ENCODE measurements at regions not wholly inside any gene's neighbourhood (a gene's known extent, or its start where the extent isn't known, plus 50 kb on each side); places are given as distances from the start of the nearest gene placed in this dataset.

DNA sequence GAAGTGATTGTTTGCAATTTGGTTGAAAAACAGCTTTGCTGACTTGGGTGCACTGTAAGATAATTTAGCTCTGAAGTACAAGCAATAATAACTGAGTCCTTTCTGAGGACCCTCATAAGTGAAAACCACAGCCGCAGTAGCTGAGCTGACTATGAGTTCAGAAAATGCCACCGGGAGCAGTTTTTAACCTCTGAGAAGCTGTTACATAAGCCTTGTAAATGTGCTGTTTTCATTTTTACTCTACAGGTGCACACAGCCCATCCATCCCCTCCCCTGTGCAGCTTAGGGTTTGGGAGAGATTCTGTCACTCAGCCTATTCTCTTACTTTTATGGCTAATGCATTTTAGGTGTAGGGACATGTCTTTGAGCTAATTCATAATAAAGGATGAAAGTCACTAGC lies 255.5 kb upstream of the C11orf87 start:
- no peaks in the 10 kb centered on the region for H3K9me3 Mint-ChIP-seq
- no peak for ATAC-seq (replicated peaks in 1 of 2)
- H3K27ac Mint-ChIP-seq = no peak overlapping the region
- H3K27me3 Mint-ChIP-seq (ENCODE audit: low read depth) = no peaks in the 10 kb centered on the region
- H3K4me3 Mint-ChIP-seq = no peak overlapping the region
- no peaks in the 10 kb centered on the region for H3K36me3 Mint-ChIP-seq (ENCODE audit: insufficient read depth in 2 of 2)
- no peak for DNase-seq
- H3K4me1 Mint-ChIP-seq (ENCODE audit: low read depth) = no peaks in the 10 kb centered on the region

DNA sequence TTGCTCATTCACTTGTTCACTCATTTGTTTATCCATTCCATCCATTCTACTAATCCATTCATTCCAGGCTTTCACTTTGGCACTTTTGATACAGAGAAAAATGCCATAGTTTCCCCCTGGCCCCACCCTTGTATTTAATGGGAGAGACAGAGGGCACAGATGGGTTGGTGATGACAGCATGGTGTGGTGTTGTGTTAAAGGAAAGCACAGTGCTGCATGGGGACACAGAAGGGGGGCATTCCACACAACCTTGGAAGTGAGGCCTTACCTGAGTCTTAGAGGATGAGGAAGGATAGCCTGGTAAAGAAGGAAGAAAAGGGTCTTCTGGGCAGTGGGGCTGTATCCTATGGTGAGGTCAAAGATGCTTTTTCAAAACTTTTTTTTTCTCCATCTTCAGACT lies 248.5 kb upstream of the C11orf87 start:
- DNase-seq (no peak), ATAC-seq (replicated peaks in 1 of 2) (no peak)
- no peaks in the 10 kb centered on the region for H3K9me3 Mint-ChIP-seq
- H3K27me3 Mint-ChIP-seq (ENCODE audit: low read depth) = no peaks in the 10 kb centered on the region
- H3K36me3 Mint-ChIP-seq (ENCODE audit: insufficient read depth in 2 of 2) = no peaks in the 10 kb centered on the region
- no peak overlapping the region for H3K4me3 Mint-ChIP-seq
- H3K27ac Mint-ChIP-seq = no peak overlapping the region
- H3K4me1 Mint-ChIP-seq (ENCODE audit: low read depth) = no peaks in the 10 kb centered on the region

DNA sequence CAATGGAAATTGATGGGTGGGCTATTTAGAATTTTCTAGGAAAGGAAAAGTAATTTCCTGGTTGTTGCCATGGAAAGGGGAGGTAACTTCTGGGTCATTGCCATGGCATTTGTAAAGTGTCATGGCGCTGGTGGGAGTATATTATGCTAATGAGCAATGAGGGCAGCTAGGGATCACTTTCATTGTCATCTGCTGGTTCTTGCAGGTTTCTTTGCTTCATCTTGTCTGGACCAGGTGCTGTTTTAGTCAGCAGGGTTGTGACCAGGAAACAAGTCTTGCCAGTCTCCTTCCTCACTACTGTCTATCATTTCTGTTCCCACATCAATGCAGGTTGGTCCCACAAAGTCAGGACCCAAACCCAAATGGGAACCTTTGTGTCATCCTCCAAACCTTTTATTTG lies 237.6 kb upstream of the C11orf87 start:
- Mint-ChIP-seq H3K9me3 (no peaks in the 10 kb centered on the region), H3K36me3 (ENCODE audit: insufficient read depth in 2 of 2) (no peaks in the 10 kb centered on the region), H3K4me3 (no peak overlapping the region), H3K27ac (no peak overlapping the region), H3K4me1 (ENCODE audit: low read depth) (no peaks in the 10 kb centered on the region), H3K27me3 (ENCODE audit: low read depth) (no peaks in the 10 kb centered on the region)
- ATAC-seq (replicated peaks in 1 of 2) (no peak), DNase-seq (no peak)

DNA sequence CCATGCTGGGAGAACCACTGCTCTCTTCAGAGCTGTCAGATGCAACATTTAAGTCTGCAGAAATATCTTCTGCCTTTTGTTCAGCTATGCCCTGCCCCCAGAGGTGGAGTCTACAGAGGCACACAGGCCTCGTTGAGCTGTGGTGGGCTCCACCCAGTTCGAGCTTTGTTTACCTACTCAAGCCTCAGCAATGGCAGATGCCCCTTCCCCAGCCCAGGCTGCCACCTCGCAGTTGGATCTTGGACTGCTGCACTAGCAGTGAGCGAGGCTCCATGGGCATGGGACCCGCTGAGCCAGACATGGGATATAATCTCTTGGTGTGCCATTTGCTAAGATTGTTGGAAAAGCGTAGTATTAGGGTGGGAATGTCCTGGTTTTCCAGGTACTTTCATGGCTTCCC lies 229.1 kb upstream of the C11orf87 start:
- Mint-ChIP-seq H3K27ac (no peak overlapping the region), H3K4me3 (no peak overlapping the region), H3K4me1 (ENCODE audit: low read depth) (no peaks in the 10 kb centered on the region), H3K9me3 (peaks cover 16 to 17% of the 10 kb centered on the region in 2 donors), H3K36me3 (ENCODE audit: insufficient read depth in 2 of 2) (peaks cover 4 to 5% of the 10 kb centered on the region in 2 donors), H3K27me3 (ENCODE audit: low read depth) (no peaks in the 10 kb centered on the region)
- ATAC-seq (replicated peaks in 1 of 2) = no peak
- no peak for DNase-seq

DNA sequence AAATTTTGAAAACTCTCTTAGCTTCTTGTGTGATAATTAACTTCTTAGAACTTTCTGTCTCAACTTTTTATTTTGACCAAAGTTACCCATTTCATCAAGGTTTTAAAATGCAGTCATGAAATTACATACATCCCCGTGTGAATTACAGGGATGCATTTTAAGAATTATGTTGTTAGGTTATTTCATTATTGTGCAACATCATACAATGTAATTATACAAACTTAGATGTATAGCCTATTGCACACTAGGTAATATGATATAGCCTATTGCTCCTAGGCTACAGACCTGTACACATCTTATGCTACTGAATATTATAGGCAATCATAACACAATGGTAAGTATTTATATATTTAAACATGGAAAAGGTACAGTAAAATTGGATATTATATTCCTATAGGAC lies 228.1 kb upstream of the C11orf87 start:
- no peak for ATAC-seq (replicated peaks in 1 of 2)
- no peak overlapping the region for H3K4me3 Mint-ChIP-seq
- H3K27ac Mint-ChIP-seq = no peak overlapping the region
- no peaks in the 10 kb centered on the region for H3K27me3 Mint-ChIP-seq (ENCODE audit: low read depth)
- H3K36me3 Mint-ChIP-seq (ENCODE audit: insufficient read depth in 2 of 2) = peaks cover 4 to 5% of the 10 kb centered on the region in 2 donors
- peaks cover 16 to 17% of the 10 kb centered on the region in 2 donors for H3K9me3 Mint-ChIP-seq
- DNase-seq = no peak
- no peaks in the 10 kb centered on the region for H3K4me1 Mint-ChIP-seq (ENCODE audit: low read depth)

DNA sequence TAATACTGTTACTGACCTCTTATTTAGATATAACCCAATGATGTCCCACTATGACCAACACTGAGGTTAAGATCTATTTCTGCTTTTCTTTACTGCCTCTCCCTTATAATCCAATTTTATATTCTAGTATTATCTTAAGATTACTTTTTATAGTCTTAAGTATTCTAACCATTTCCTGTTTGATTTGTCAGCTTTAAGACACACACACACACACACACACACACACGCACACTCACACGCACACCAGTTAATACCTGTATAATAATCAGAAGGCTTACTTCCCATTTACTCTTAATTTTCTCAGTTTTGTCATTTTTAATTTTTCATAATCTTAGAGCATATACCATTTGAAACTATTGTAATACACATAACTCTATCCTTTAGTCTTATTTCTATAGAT lies 226.0 kb upstream of the C11orf87 start:
- Mint-ChIP-seq H3K27ac (no peak overlapping the region), H3K36me3 (ENCODE audit: insufficient read depth in 2 of 2) (peaks cover 4 to 7% of the 10 kb centered on the region in 2 donors), H3K27me3 (ENCODE audit: low read depth) (no peaks in the 10 kb centered on the region), H3K9me3 (peaks cover 13 to 16% of the 10 kb centered on the region in 2 donors), H3K4me1 (ENCODE audit: low read depth) (no peaks in the 10 kb centered on the region), H3K4me3 (no peak overlapping the region)
- DNase-seq (no peak), ATAC-seq (replicated peaks in 1 of 2) (no peak)

DNA sequence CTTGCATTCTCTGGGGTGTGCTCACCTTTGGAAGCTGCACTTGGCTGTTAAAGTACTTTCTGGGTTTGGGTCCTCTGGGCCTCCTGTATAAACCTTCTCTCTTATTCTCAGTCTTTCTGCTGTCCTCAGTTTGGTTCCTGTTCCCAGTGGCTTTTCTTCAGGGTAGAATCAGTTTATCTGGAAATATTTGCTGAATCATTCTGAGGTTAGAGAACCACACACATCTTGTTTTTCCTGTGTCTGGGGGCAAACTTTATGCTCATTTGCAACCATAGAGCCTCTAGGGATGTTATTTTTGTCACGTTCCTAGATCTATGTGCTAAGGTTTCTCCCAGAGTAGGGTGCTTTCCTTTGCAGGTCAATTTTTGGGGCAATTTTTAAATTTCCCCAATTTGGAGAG lies 224.3 kb upstream of the C11orf87 start:
- H3K4me1 Mint-ChIP-seq (ENCODE audit: low read depth) = no peaks in the 10 kb centered on the region
- no peak overlapping the region for H3K27ac Mint-ChIP-seq
- no peaks in the 10 kb centered on the region for H3K27me3 Mint-ChIP-seq (ENCODE audit: low read depth)
- H3K9me3 Mint-ChIP-seq = peaks cover 4 to 7% of the 10 kb centered on the region in 2 donors
- DNase-seq = no peak
- H3K36me3 Mint-ChIP-seq (ENCODE audit: insufficient read depth in 2 of 2) = peaks cover 0 to 2% of the 10 kb centered on the region in 2 donors
- no peak overlapping the region for H3K4me3 Mint-ChIP-seq
- ATAC-seq (replicated peaks in 1 of 2) = no peak

DNA sequence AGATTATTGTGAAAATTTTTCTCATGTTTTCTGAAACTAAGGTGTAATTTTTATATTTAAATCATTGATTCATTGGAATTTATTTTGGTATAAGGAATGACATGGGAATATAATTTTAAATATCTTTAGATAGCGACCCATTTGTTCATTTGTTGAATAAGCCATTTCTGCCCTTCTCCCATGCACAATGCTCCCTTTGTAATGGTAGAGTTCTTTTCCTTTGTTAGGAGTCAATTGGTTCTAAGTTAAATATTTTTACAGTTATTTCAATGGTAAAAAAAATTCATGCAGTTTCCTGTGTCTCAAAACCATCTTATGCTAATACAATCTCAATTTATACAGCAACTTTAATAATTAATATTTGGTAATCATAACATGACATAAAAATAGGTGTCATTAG lies 218.8 kb upstream of the C11orf87 start:
- peaks cover 0 to 2% of the 10 kb centered on the region in 2 donors for H3K36me3 Mint-ChIP-seq (ENCODE audit: insufficient read depth in 2 of 2)
- no peaks in the 10 kb centered on the region for H3K27me3 Mint-ChIP-seq (ENCODE audit: low read depth)
- no peak for ATAC-seq (replicated peaks in 1 of 2)
- peaks cover 4 to 8% of the 10 kb centered on the region in 2 donors for H3K9me3 Mint-ChIP-seq
- no peak overlapping the region for H3K4me3 Mint-ChIP-seq
- DNase-seq = no peak
- no peaks in the 10 kb centered on the region for H3K4me1 Mint-ChIP-seq (ENCODE audit: low read depth)
- H3K27ac Mint-ChIP-seq = no peak overlapping the region

DNA sequence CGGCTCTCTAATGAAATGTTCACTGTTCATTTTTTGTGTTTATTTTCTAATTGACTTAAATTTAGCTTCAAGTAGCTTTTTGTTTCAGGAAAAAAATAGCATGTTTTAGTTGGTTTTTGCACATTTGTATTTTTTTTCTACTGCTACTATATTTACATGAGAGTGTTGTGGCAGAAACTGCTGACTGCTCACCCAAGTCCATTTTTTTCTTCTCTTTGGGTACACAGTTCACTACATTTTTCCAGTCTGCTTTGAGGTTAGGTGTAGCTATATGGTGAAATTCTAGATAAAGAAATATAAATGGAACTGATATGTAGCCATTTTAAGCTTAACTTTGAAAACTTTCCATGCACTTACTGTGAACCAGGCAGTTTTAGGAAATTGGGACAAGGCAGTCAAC lies 216.7 kb upstream of the C11orf87 start:
- Mint-ChIP-seq H3K9me3 (peaks cover 5 to 8% of the 10 kb centered on the region in 2 donors), H3K27me3 (ENCODE audit: low read depth) (no peaks in the 10 kb centered on the region), H3K4me1 (ENCODE audit: low read depth) (no peaks in the 10 kb centered on the region), H3K4me3 (no peak overlapping the region), H3K36me3 (ENCODE audit: insufficient read depth in 2 of 2) (peaks cover 0 to 2% of the 10 kb centered on the region in 2 donors), H3K27ac (no peak overlapping the region)
- DNase-seq (no peak), ATAC-seq (replicated peaks in 1 of 2) (no peak)

DNA sequence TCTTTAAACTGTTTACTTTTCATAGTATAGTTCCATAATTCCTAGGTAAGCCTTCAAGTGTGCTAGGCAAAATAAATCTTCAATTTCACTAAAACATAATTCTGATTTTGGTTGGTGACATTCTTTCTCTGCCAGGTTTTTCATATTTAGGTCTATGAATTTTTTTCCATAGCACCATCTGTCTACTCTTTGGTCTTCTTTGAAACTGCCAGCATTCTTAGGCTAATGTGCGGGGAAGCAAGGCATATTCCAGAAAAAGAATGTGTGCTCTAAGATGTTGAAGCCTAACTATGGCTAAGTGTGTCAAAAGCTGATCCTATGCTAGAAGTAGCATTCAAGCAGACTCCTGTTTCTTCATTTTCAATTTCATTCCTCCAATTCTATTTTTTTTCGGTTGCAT lies 213.9 kb upstream of the C11orf87 start:
- no peak for DNase-seq
- ATAC-seq (replicated peaks in 1 of 2) = no peak
- Mint-ChIP-seq H3K27me3 (ENCODE audit: low read depth) (no peaks in the 10 kb centered on the region), H3K4me3 (no peak overlapping the region), H3K27ac (no peak overlapping the region), H3K4me1 (ENCODE audit: low read depth) (no peaks in the 10 kb centered on the region), H3K9me3 (peaks cover 3 to 6% of the 10 kb centered on the region in 2 donors), H3K36me3 (ENCODE audit: insufficient read depth in 2 of 2) (no peaks in the 10 kb centered on the region)

DNA sequence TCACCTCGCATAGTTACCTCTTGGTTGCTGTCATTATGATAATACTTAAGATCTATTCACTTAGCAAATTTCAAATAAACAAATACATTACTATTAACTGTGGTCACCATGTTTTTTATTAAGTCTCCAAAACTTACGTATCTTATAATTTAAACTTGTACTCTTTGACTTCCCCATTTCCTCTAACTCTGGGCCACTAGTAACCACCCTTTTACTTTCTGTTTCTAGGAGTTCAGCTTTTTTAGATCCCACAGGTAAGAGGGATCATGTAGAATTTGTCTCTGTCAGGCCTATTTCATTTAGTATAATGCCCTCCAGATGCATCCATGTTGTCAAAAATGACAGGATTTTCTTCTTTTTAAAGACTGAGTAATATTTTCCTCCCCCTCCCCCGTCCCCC lies 212.4 kb upstream of the C11orf87 start:
- no peak for DNase-seq
- H3K9me3 Mint-ChIP-seq = peaks cover 3 to 6% of the 10 kb centered on the region in 2 donors
- no peaks in the 10 kb centered on the region for H3K27me3 Mint-ChIP-seq (ENCODE audit: low read depth)
- H3K4me3 Mint-ChIP-seq = no peak overlapping the region
- H3K4me1 Mint-ChIP-seq (ENCODE audit: low read depth) = no peaks in the 10 kb centered on the region
- no peak overlapping the region for H3K27ac Mint-ChIP-seq
- no peaks in the 10 kb centered on the region for H3K36me3 Mint-ChIP-seq (ENCODE audit: insufficient read depth in 2 of 2)
- no peak for ATAC-seq (replicated peaks in 1 of 2)

DNA sequence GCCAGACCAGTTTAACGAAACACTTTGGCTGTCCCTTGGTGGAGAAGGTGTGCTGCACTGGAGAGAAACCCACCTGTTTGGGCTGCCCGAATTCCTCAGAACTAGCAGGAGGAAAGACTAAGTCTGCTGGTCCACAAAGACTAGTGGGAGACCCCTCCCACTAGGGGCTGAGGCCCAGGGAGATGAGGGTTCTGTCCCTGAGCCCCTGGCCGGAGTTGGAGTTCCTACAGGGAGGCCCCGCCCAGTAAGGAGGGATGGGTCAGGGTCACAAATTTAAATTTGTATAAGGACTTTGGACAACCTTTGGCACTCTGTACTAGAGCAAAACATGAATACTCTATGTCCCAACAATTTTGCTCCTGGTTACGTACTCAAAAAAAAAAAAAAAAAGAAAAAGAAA lies 200.8 kb upstream of the C11orf87 start:
- no peaks in the 10 kb centered on the region for H3K36me3 Mint-ChIP-seq (ENCODE audit: insufficient read depth in 2 of 2)
- H3K4me3 Mint-ChIP-seq = no peak overlapping the region
- H3K9me3 Mint-ChIP-seq = peaks cover 9% of the 10 kb centered on the region in 2 donors
- DNase-seq (no peak), ATAC-seq (replicated peaks in 1 of 2) (no peak)
- H3K27me3 Mint-ChIP-seq (ENCODE audit: low read depth) = no peaks in the 10 kb centered on the region
- no peaks in the 10 kb centered on the region for H3K4me1 Mint-ChIP-seq (ENCODE audit: low read depth)
- H3K27ac Mint-ChIP-seq = no peak overlapping the region

DNA sequence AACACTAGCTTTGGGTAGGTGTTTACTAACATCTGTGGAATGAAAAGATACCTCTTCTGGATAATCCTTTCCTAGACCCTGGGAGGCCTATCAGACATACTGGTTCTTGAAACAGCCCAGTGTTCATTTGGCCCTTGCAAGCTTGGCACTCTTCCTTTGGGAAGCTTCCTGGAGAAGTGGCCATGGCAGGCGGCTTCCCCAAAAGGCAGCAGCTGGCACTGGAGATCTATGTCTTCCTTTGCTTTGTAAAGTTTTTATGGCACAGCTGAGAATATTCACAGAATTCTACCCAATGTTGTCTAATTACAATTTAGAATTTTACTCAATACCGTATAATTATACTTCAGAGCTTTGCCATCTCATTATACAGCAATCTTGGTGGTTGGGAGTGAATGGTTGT lies 199.2 kb upstream of the C11orf87 start:
- H3K9me3 Mint-ChIP-seq = peaks cover 9 to 13% of the 10 kb centered on the region in 2 donors
- H3K4me1 Mint-ChIP-seq (ENCODE audit: low read depth) = no peaks in the 10 kb centered on the region
- ATAC-seq (replicated peaks in 1 of 2) (no peak), DNase-seq (no peak)
- no peaks in the 10 kb centered on the region for H3K36me3 Mint-ChIP-seq (ENCODE audit: insufficient read depth in 2 of 2)
- H3K27me3 Mint-ChIP-seq (ENCODE audit: low read depth) = no peaks in the 10 kb centered on the region
- H3K4me3 Mint-ChIP-seq = no peak overlapping the region
- H3K27ac Mint-ChIP-seq = no peak overlapping the region

DNA sequence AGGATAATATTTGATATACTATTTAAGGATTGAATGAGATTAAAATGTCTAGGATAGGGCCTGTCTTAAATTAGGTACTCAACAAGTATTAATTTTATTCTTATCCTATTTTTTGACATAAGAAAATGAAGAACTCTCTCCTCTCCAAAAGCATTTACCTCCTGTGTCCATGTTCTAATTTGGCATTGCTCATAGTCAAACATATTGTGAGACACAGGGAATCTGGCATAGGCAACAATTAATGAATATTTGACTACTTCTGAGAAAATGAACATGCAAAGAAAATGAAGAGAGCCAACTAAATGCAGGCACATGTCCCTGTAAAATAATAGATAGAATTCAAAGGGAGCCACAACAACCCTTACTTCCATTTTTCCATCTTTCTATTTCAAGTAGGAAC lies 198.5 kb upstream of the C11orf87 start:
- Mint-ChIP-seq H3K27me3 (ENCODE audit: low read depth) (no peaks in the 10 kb centered on the region), H3K36me3 (ENCODE audit: insufficient read depth in 2 of 2) (no peaks in the 10 kb centered on the region), H3K4me1 (ENCODE audit: low read depth) (no peaks in the 10 kb centered on the region), H3K4me3 (no peak overlapping the region), H3K27ac (no peak overlapping the region), H3K9me3 (peaks cover 9 to 13% of the 10 kb centered on the region in 2 donors)
- DNase-seq (no peak), ATAC-seq (replicated peaks in 1 of 2) (no peak)
